ENCODE measurements at regions not wholly inside any gene's neighbourhood (a gene's known extent, or its start where the extent isn't known, plus 50 kb on each side); places are given as distances from the start of the nearest gene placed in this dataset.
A peak's percentile ranks its signal among the peaks of the same experiment; 100 is the strongest.

- Histone ChIP-seq H3K27me3 (no peaks in the 10 kb centered on the region), H3K4me3 (no peak overlapping the region), H3K27ac (no peak overlapping the region), H3K4me1 (no peaks in the 10 kb centered on the region), H3K36me3 (no peaks in the 10 kb centered on the region), H3K9me3 (no peaks in the 10 kb centered on the region)
- TF ChIP-seq, protein P1, sequence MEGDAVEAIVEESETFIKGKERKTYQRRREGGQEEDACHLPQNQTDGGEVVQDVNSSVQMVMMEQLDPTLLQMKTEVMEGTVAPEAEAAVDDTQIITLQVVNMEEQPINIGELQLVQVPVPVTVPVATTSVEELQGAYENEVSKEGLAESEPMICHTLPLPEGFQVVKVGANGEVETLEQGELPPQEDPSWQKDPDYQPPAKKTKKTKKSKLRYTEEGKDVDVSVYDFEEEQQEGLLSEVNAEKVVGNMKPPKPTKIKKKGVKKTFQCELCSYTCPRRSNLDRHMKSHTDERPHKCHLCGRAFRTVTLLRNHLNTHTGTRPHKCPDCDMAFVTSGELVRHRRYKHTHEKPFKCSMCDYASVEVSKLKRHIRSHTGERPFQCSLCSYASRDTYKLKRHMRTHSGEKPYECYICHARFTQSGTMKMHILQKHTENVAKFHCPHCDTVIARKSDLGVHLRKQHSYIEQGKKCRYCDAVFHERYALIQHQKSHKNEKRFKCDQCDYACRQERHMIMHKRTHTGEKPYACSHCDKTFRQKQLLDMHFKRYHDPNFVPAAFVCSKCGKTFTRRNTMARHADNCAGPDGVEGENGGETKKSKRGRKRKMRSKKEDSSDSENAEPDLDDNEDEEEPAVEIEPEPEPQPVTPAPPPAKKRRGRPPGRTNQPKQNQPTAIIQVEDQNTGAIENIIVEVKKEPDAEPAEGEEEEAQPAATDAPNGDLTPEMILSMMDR (IDR thresholded peaks at IDR 0.05), result no peak
- DNase-seq (no peak), ATAC-seq (no peak)
- intact Hi-C loops (cut with DNase I), result no loop called here
These were observed 148.7 kb downstream of the PTCHD1 start for GRCh38 chrX:23483396-23483795.

DNA sequence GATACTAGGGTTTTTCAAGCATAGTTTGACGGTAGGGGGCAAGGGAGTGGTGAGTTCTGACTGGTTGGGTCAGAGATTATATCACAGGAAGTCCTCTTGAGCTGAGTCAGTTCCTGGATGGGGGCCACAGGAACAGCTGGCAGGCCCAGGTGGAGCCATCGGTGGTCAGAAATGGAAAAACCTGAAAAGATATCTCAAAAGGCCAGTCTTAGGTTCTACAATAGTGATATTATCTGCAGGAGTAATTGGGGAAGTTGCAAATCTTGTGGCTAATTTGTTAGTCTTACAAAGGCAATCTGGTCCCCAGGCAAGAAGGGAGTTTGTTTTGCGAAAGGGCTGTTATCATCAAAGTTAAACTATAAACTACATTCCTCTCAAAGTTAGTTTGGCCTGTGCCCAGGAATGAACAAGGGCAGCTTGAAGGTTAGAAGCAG, 159.3 kb downstream of the PTCHD1 start:
- no peak overlapping the region for H3K27ac ChIP-seq
- ATAC-seq (no peak), DNase-seq (no peak)
- TF ChIP-seq, protein P1 (IDR thresholded peaks at IDR 0.05), result no peak
- H3K36me3 ChIP-seq, result no peaks in the 10 kb centered on the region
- H3K27me3 ChIP-seq, result no peaks in the 10 kb centered on the region
- no peaks in the 10 kb centered on the region for H3K4me1 ChIP-seq
- intact Hi-C loops (cut with DNase I), result no loop called here
- no peak overlapping the region for H3K4me3 ChIP-seq
- H3K9me3 ChIP-seq, result no peaks in the 10 kb centered on the region

DNA sequence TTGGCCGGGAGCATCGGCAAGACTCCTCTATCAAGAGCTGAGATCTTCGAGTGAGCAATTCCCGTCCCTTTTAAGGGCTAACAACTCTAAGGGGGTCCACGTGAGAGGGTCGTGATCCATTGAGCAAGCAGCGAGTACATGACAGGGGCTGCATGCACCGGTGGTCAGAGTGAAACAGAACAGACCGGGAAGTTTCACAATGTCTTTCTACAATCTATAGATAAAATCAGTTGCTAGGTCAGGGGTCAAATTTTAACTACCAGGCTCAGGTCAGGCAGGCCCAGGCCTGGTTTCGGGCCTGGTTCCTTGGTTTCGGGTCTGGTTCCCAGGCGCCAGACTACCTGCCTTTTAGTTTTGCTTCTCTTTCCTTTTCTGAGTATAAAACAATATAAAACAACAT, 160.1 kb downstream of the PTCHD1 start:
- H3K27me3 ChIP-seq, result no peaks in the 10 kb centered on the region
- no peak overlapping the region for H3K4me3 ChIP-seq
- no peaks in the 10 kb centered on the region for H3K36me3 ChIP-seq
- no peak overlapping the region for H3K27ac ChIP-seq
- no peaks in the 10 kb centered on the region for H3K9me3 ChIP-seq
- intact Hi-C loops (cut with DNase I), result no loop called here
- ATAC-seq, result no peak
- no peaks in the 10 kb centered on the region for H3K4me1 ChIP-seq
- DNase-seq, result no peak
- TF ChIP-seq, protein P1 (IDR thresholded peaks at IDR 0.05), result no peak

DNA sequence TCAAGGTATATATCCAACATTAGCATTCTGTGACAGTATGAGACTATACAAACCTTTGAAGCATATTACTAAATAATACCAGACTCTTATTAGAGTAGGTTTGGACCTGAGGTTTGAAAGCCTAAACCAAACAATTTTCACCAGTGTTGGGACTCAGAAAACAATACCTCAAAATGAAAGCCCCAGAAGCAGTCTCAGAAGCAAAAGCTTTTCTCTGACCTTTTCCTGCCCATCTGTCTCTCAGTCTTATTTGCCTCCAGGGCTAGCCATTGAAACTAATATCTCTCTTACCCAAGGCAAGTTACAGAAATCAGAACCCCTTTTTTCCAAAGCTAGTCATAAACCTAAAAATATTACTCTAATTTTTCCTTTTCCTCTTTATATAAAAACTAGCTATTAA, 163.3 kb downstream of the PTCHD1 start:
- DNase-seq (no peak), ATAC-seq (no peak)
- Histone ChIP-seq H3K4me1 (no peaks in the 10 kb centered on the region), H3K27ac (no peak overlapping the region), H3K9me3 (no peaks in the 10 kb centered on the region), H3K36me3 (no peaks in the 10 kb centered on the region), H3K27me3 (no peaks in the 10 kb centered on the region), H3K4me3 (no peak overlapping the region)
- intact Hi-C loops (cut with DNase I), result no loop called here
- TF ChIP-seq, protein P1 (IDR thresholded peaks at IDR 0.05), result no peak

GRCh38 chrX:23501974-23502373, 165.3 kb upstream of the PRDX4 start:
- TF ChIP-seq, protein P1 (IDR thresholded peaks at IDR 0.05), result no peak
- H3K36me3 ChIP-seq, result no peaks in the 10 kb centered on the region
- intact Hi-C loops (cut with DNase I), result no loop called here
- H3K27me3 ChIP-seq, result no peaks in the 10 kb centered on the region
- no peaks in the 10 kb centered on the region for H3K4me1 ChIP-seq
- ATAC-seq (peak; percentile 77), DNase-seq (no peak)
- H3K27ac ChIP-seq, result no peak overlapping the region
- no peaks in the 10 kb centered on the region for H3K9me3 ChIP-seq
- H3K4me3 ChIP-seq, result no peak overlapping the region

- intact Hi-C loops (cut with DNase I), result no loop called here
- no peaks in the 10 kb centered on the region for H3K4me1 ChIP-seq
- no peaks in the 10 kb centered on the region for H3K36me3 ChIP-seq
- H3K9me3 ChIP-seq, result no peaks in the 10 kb centered on the region
- H3K4me3 ChIP-seq, result no peak overlapping the region
- H3K27me3 ChIP-seq, result no peaks in the 10 kb centered on the region
- no peak overlapping the region for H3K27ac ChIP-seq
- DNase-seq (peak; percentile 78), ATAC-seq (peak; percentile 94)
- TF ChIP-seq, protein P1 (IDR thresholded peaks at IDR 0.05), result no peak
These were observed 163.3 kb upstream of the PRDX4 start for GRCh38 chrX:23503835-23504539.
